ENCODE measurements at regions not wholly inside any gene's neighbourhood (a gene's known extent, or its start where the extent isn't known, plus 50 kb on each side); places are given as distances from the start of the nearest gene placed in this dataset.

DNA sequence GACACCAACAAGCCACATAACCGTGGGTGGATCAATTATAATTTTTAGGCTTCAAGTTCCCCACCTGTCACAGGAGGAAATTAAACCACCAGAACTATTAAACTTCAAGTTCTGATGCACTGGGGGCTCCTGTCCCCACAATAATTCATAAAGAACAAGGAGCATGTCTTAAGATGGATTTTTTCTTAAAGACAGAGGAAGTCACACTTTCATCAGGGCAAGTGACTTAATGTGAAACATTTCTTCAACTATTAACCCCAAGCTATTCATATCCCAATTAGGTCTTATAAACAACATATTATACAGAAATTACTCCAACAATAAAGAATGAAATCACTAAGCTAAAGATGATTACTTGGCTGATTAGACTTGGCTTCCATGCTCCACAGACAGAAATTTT is 292.5 kb downstream of the ETAA1 start:
- TF ChIP-seq CTCF (IDR thresholded peaks at IDR 0.05; ENCODE audit: poor library complexity, severe bottlenecking), result no peak
- no peak for TF ChIP-seq REST (IDR thresholded peaks at IDR 0.05; ENCODE audit: borderline replicate concordance)
- no peak for TF ChIP-seq POLR2AphosphoS5 (IDR thresholded peaks at IDR 0.05)

Measured in neural cell (in vitro differentiated cells).